ENCODE measurements at regions not wholly inside any gene's neighbourhood (a gene's known extent, or its start where the extent isn't known, plus 50 kb on each side); places are given as distances from the start of the nearest gene placed in this dataset.
"Not testable (repeated sequence)": the region's sequence is repeated elsewhere in the genome, so short reads cannot be mapped to it uniquely, and the experiment has no call there.

DNA sequence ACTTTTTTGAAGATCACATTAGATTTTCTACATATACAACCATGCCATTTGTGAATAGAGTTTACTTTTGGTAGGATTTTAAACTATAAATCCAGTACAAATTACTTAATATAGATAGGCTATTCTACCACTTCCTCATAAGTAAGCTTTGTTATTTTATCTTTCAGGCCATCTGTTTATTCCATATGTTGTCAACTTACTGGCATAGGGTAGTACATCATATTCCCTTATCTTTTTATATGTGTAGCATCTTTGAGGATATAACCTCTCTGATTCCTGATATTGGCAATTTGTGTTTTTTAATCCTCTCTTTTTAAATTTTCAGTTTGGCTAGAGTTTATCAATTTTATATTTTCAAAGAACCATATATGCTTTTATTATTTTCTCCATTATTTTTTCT lies 515.4 kb downstream of the DIPK2A start:
- DNase-seq: no peak

DNA sequence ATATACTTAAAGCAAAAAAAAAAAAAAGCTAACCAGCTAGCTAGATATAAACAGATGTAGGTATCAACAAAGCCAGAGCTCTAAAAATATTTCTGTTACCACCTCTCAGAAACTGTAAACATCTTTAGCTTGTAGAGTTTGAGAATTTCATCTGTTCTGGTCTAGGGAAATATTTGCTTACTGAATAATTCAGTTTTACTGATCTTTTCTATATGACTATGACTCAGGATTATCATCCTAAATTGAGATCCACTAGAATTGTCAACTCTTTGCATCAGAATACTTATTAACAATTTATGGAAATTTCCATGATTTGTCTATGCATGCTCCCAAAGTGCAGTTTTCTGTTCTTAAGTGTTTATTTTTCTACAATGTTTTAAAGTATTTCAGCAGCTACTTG lies 517.3 kb downstream of the DIPK2A start:
- no peak for DNase-seq

- DNase-seq: no peak
Observed at GRCh38 chr3:144491333-144491732, 519.7 kb downstream of the DIPK2A start.

DNA sequence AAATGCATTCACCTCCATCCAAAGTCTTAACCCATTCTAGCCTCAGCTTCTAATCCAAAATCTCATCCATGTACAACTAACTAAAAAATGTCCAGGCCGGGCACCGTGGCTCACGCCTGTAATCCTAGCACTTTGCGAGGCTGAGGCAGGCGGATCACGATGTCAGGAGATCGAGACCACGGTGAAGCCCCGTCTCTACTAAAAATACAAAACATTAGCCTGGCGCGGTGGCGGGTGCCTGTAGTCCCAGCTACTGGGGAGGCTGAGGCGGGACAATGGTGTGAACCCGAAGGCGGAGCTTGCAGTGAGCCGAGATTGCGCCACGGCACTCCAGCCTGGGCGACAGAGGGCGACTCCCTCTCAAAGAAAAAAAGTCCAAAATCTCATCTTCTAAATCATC lies 523.0 kb downstream of the DIPK2A start:
- DNase-seq: not testable (repeated sequence)

DNA sequence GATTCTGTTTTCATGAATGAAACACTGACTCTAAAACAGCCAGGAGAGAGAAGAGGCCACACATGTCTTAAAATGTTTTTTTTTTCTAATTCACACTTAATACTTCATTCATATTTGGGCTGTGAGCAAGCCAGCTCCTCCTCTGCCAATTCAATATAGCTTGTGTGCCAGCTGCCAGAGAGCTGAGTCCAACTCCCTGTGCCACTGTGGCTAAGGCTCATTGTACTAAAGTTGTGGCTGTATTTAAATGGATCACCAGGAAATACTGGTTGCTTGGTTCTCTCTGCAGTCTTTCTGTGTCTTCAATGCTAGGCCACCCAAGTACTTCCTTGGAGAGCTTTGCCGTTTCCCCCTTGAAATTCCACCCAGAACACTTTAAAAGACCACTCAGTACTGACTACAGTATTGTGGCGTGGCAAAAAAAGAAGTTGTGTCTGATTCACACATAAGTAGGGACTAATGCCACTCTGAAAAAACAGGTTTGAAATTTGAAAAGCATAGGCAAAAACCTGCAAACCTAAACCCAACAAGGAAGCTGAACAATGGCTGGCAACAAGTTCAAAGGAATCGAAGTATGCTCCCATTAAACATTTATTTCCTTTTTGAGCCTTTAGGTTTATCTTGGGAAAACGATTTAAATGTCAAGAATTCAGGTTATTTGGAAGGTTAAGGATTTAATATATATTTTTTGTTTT lies 524.7 kb downstream of the DIPK2A start:
- no peak for DNase-seq

DNA sequence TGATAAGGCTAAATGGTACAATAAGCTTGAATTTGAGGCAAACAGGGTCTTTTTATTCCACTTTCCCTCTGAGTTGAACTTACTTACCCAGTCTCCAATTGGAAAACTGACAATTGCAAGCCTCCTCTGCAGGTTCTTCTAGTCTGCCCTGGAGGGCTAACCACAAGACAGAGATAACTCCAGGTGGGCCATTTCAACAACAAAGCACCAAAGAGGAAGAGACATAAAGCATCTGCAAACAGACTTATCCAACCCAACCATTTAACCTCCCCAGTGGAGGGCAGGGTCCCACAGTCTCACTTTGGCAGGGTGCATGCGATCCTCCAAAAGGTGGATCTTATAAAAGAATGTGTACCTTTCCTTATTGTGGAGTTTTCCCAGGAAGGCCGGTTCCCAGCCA lies 525.8 kb downstream of the DIPK2A start:
- no peak for DNase-seq

GRCh38 chr3:144499001-144499930 lies 527.6 kb downstream of the DIPK2A start:
- no peak for DNase-seq

DNA sequence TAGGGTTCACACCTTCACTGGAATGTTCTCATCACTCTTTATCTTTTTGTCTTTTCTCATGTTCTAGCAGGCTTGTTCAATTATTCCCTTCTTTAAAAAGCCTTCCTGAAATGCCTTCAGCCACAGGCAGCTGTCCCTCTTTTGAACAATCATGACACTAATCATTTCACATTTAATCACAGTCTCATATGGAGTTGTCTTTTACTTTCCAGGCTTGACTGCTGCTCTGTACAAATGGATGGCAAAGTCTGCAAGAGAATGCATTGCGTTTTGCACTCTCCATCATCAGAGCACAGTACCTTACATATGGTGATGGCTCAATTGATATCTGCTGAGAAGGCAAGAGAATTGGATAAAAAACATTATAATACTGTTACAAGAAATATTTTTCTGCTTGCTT lies 529.8 kb downstream of the DIPK2A start:
- DNase-seq: no peak

DNA sequence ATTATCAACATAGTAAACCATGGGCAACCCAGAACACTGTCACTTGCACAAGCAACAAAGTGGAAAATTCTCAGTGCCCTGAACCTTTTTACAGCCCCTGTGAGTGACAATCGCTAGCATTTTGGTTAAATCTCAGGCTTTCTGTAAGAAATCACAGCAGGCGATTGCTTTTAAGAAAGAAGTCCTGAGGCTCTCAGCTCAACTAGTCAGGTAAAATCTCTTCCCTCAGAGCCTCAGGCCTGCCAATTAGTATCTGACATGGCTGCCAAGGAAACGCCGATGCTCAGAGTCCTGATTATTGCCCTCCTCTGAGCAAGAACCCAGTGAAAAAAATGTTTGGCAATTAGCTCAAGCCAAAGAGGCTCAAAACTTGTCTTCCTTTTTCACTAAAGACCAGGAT lies 530.8 kb downstream of the DIPK2A start:
- DNase-seq: no peak

DNA sequence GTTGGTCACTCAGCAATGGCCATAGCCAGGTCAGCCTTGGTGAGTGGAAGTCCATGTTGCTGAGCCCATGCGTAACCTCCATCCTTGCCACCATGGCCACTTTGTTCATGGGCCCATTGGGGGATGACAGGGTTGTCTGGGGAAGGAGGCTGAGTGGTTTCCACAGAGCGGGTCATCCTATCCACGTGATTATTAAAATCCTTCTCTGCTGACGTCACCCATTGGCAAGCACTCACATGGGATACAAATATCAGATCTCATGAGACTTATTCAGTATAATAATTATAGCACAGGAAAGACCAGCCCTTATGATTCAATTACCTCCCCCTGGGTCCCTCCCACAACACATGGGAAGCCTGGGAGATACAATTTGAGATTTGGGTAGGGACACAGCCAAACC lies 534.8 kb downstream of the DIPK2A start:
- not testable (repeated sequence) for DNase-seq

- DNase-seq: no peak
Observed at GRCh38 chr3:144511346-144511745, 539.7 kb downstream of the DIPK2A start.

DNA sequence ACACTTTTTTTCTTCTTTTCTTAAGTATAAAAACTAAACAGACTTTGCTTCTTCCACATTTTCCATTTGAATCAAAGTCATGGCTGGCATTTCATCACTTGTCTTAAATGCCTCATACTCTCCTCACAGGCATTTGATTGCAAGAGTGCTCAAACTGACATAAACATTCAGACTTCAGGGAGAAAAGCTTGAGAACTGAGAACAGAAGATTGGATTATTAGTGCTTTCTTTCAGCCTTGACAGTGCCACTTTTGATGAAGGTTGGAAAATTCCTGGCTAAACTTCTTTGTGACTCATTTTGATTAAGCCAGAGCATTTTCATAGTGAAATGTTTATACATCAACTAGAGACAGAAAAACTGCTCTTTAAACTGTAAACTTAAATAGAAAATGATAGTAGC lies 544.4 kb downstream of the DIPK2A start:
- no peak for DNase-seq

DNA sequence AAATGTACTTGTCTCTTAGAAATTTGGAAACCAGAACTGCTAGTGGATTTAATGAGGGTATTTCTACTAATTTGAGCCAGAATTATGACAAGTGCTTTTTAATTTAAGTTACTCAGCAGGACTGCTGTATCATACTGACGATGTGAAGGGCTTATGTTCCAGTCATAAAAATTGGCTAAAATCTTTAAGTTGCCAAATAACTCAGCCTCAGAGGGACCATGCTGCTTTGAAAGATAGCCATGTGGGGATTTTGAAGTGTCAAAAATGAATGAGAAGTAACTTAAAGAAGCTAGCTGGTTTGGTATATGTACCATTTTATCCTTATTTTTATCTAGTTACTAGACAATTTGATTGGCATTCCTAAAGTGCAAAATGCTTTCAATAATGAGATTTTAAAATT lies 545.0 kb downstream of the DIPK2A start:
- no peak for DNase-seq

- DNase-seq: no peak
Observed at GRCh38 chr3:144521131-144521530, 549.5 kb downstream of the DIPK2A start.

DNA sequence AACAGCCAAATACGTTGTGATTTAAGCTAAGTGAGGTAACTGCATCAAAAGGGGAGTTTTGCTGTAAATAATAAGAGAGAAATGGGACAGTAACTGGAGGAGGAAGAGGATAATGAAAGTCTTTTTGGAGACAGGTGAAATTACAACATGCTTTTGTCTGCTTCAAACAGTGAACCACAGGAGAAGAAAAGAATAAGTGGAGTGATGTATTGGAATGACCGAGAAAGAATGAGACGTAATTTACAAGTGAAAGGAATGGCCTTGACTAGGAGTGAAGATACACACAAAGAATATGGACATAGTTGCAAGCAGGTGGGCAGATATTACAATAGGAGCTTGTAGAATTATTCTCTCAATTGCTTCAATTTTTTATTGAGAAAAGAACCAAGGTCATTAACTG lies 550.8 kb downstream of the DIPK2A start:
- no peak for DNase-seq

- DNase-seq: no peak
Observed at GRCh38 chr3:144523396-144523795, 551.8 kb downstream of the DIPK2A start.

DNA sequence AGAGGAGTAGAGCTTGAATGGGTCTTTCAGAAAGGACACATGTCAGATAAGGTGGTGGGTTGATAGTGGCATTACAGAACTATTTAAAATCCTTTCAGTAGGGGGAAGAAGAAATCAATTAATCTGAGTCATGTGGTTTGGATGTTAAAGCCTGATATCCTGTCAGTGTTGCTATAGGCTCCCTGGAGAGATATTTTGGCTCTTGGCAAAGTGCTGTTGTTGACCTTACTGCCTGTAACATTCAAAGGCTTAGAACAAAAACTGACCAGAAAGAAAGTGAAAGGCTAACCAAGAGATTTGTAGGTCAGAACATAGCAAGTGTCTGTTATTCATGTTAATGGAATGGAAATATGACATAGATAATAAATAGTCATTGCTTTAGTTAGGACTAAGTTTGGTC lies 552.9 kb downstream of the DIPK2A start:
- no peak for DNase-seq

DNA sequence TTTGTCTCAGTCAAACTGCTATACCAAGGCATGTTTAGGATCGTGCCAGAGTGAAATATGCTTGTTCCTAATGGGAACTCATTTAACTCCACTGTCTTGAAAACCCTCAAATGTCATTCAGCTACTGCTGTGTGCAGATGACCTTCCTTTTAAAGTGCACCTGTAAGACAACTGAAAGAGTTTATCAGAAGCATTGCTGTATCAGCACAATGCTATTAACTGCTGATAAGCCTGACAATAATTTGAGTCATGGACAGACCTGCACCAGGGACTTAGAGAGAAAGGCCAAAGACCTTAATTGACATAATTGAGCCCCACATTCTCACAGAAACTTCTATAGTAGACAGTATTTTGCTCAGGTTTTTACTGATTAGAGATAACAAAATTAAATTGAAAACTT lies 557.9 kb downstream of the DIPK2A start:
- DNase-seq: no peak

GRCh38 chr3:144544871-144545270 lies 573.2 kb downstream of the DIPK2A start:
- no peak for DNase-seq

- no peak for DNase-seq
Observed at GRCh38 chr3:144546539-144546938, 574.9 kb downstream of the DIPK2A start.

- no peak for DNase-seq
Observed at GRCh38 chr3:144548346-144548745, 576.7 kb downstream of the DIPK2A start.

DNA sequence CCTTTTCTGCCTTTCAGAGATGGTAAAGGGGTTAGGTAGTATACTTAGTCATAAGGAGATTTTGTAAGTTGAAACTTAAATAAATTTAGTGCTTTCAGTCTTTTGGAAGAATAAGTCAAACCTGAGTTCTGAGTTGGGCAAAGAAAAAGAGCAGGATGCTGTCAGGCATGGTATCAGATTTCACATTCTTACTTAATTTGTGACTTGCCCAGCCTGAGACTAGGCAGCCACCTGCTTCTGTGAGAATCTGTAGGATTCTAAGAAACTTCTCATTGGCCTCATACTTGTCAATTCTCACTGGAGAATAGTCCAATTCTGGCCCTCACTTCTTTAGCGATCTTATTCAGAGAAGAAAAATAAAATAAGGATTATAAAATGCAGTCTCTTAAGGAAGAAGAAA lies 577.5 kb downstream of the DIPK2A start:
- no peak for DNase-seq

DNA sequence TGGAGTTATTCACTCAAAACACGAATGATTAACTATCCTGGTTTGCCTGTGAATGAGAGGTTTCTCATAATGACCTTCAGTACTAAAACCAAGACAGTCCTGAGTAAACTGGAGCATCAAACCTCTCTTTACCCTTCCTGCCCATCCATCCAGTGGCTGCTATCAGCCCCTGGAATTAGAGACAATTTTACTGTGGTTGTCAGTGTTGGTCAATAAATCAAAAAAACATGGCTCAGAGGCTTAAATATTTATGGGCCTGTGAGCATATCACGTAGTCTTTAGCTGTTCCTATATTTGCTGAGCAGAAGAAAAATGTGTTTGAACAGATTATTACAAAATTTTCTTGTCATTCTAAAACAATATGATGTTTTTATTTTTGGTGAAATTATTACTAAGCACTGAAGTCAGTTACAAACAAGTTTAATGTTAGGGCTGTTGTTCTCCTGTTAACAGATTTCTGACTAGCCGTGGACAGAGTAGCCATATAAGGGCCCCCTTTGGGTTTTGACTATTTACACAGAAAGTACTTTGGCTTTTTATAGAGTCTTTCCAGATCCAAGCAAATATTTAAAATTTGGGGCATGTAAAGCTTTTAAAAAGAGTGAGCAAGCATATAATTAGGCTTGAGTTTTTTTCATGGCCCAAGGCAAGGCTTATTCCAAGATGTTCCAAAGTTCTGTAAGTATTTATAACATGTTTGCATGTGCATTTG lies 580.9 kb downstream of the DIPK2A start:
- DNase-seq: no peak

DNA sequence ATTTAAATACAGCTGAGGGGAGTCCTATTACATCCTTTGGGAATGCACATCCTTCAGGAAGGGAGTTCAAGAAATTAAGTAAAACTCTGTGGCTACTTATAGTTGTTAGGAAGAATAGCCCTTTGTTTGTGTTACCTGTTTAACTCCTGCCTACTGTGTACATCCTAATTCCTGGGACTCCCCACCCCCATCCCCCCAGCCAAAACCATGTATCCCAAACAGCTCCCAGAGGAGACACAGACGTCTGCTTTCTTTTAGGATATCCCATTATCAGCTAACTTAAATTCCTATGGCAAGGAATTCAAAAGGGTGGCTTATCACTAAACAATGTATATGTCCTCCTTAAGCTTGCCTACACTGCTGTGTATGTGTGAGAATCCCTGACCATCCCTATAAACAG lies 581.7 kb downstream of the DIPK2A start:
- no peak for DNase-seq

Data from GF-D8 (cell line).